ENCODE measurements at regions not wholly inside any gene's neighbourhood (a gene's known extent, or its start where the extent isn't known, plus 50 kb on each side); places are given as distances from the start of the nearest gene placed in this dataset.

DNA sequence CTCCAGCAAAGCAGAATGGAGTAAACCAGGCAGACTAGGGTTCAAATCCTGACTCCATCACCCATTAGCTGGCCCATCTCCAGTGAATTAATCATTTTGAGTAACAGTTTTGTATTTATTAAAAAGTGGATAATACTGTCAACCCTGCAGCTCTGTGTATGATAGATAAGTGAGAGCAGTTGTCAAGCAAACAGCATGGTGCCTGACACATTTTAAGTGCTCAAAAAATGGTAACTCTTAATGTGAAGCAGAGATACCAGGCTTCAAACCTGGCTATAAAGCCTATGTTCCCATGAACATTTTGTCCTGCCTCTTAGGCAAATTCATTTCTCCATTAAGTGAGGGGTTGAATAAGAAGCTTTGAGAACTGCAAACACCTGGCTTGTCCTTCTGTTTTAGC is 409.6 kb downstream of the TBC1D4 start:
- Mint-ChIP-seq H3K4me1 (ENCODE audit: low read depth) (no peaks in the 10 kb centered on the region), H3K27me3 (peaks cover 5% of the 10 kb centered on the region), H3K27ac (no peak overlapping the region), H3K4me3 (no peak overlapping the region), H3K9me3 (no peaks in the 10 kb centered on the region), H3K36me3 (ENCODE audit: low read depth) (no peaks in the 10 kb centered on the region)

DNA sequence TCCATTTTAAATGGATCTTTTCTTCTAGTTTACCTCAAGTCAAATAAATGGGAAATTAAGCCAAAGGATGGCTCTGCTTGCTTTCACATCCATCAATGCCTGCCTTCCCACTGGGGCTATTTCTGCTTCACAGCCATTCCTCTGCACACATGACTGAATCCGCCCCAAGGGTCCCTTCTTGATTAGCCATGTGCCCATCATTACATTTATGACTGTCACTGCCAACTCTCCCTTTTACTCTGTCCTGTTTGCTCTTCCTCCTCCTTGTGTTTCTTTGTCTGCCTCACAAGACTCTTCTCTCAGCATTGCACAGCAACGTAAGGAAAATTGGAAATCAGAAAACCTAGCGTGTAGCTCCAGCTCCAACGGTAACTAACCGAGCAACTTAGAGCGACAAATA is 410.2 kb downstream of the TBC1D4 start:
- Mint-ChIP-seq H3K4me3 (no peak overlapping the region), H3K27me3 (peaks cover 5% of the 10 kb centered on the region), H3K36me3 (ENCODE audit: low read depth) (no peaks in the 10 kb centered on the region), H3K27ac (no peak overlapping the region), H3K9me3 (no peaks in the 10 kb centered on the region), H3K4me1 (ENCODE audit: low read depth) (no peaks in the 10 kb centered on the region)

DNA sequence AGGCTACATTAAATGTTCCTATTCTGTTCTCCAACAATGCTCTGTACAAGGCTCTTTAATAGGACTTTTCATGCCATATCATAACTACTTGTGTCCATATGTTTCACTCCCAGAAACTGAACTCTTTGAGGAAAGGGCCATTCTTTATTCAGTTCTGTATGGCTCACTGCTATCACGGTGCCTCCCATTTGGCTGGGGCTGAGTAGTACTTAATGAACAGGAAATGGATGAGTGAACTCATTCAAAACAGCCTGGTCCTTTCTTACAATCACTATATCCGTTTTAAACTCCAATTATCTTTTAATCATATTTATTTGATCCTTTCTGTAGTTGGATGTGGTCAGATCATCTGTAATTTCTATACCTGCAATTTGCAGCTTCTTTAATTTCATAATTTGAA is 410.6 kb downstream of the TBC1D4 start:
- H3K27me3 Mint-ChIP-seq: peaks cover 4% of the 10 kb centered on the region
- H3K4me1 Mint-ChIP-seq (ENCODE audit: low read depth): no peaks in the 10 kb centered on the region
- H3K36me3 Mint-ChIP-seq (ENCODE audit: low read depth): no peaks in the 10 kb centered on the region
- no peaks in the 10 kb centered on the region for H3K9me3 Mint-ChIP-seq
- H3K27ac Mint-ChIP-seq: no peak overlapping the region
- H3K4me3 Mint-ChIP-seq: no peak overlapping the region

DNA sequence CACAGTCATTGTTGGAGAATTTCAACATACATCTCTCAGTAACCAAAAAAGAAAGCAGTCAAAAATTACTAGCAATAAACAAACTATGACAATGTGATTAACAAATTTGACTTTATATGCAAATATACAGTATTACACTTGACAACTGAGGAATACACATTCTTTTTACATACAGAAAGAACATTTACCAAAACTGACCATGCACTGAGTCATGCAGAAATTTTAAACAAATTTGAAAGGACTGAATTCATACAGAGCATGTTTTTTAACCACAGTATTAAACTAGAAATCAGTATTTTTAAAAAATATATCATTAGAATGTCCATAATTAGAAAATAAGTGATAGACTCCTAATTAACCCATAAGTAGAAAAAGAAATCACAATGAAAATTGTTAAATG is 420.1 kb downstream of the TBC1D4 start:
- Mint-ChIP-seq H3K36me3 (ENCODE audit: low read depth) (no peaks in the 10 kb centered on the region), H3K4me3 (no peak overlapping the region), H3K27ac (no peak overlapping the region), H3K27me3 (no peaks in the 10 kb centered on the region), H3K4me1 (ENCODE audit: low read depth) (no peaks in the 10 kb centered on the region), H3K9me3 (peaks cover 3% of the 10 kb centered on the region)

DNA sequence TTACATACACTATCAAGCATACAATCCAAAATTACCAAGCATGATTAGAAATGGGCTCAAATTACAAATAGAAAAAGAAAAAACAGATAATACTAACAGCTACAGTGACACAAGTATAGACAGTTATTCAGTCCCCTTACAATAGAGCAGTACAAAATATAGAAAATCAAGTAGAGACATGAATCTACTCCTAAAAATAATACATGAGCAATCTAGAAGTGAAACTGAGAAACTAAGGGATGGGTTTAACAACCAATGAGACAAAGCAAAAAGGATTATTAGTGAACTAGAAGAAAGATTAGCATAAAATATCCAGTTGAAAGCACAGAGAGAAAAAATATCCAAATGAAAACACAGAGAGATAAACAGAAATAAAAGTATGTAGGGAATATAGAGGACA is 426.7 kb downstream of the TBC1D4 start:
- Mint-ChIP-seq H3K4me1 (ENCODE audit: low read depth) (no peaks in the 10 kb centered on the region), H3K27me3 (peaks cover 16% of the 10 kb centered on the region), H3K4me3 (no peak overlapping the region), H3K27ac (no peak overlapping the region), H3K36me3 (ENCODE audit: low read depth) (no peaks in the 10 kb centered on the region), H3K9me3 (no peaks in the 10 kb centered on the region)

DNA sequence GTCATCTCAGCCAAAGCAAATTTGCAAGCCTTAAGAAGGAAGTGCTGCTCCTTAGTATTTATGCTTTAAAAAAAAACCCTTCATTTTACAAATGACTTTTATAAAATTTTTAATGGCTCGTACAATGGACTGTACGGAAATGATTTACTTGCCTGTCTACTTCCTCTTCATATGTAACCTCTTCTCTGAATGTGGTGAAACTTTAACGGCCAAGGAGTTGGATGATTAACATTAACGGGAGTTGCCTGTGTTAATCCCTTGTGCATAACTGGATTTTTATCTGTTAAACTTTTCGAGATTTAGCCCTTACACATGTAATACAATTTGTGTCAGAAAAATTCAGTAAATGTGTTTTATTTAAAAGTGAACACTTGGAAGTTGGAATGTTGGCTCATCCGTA is 429.4 kb downstream of the TBC1D4 start:
- Mint-ChIP-seq H3K36me3 (ENCODE audit: low read depth) (no peaks in the 10 kb centered on the region), H3K4me1 (ENCODE audit: low read depth) (no peaks in the 10 kb centered on the region), H3K27me3 (peaks cover 16% of the 10 kb centered on the region), H3K27ac (no peak overlapping the region), H3K9me3 (peaks cover 5% of the 10 kb centered on the region), H3K4me3 (no peak overlapping the region)

DNA sequence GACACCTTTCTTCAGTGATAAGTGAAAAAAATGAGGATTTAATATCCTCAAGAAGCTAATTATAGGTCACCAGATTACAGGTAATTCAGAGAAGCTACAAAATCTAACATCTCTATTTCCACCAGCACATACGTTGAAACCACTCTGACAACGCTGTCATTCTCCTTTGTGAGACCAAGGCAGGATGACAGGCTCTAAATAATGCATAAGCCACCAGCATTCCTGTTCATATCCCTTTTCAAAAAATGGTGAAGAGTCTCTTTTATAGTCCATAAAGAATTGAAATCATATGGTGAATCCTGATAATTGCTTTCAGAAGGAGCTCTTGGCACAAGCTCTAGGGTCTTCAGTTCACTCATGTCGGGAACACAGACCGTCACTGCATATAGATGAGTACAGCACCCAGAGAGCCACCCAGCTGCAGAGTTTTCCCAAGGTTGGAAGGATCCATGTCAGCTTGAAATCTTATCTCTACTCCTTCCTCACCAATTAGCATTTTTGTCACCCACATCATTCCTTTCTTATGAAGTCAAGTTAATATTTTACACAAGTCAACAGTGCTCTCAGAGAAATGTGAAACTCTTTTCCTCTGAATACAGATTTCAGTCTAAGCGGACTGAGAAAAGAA is 431.4 kb downstream of the TBC1D4 start:
- H3K27me3 Mint-ChIP-seq: peaks cover 10% of the 10 kb centered on the region

DNA sequence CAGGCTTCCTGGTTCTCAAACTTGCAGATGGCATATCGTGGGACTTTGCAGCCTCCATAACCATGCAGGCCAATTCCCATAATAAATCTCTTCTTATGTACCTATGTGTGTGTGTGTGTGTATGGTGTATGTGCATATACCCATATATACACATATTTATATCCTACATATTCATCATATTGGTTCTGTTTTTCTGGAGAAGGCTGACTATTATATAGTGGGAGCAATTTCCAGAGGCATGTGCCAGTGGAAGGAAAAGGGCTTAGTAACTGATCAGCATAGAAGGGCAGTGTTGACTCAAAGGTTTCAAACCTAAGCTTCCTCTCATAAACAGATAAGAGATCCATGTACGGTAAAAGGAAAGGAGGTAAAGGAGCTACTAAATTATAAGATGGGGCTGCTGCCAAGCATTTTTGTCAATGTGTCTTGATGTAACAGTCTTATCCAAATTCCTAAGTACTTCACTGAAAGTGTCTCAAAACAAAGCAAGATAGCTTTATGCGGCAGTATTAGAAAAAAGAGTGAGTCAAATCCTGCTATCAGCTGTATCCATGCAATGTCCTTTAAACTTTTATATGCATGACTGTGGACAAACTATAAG is 432.1 kb downstream of the TBC1D4 start:
- Mint-ChIP-seq H3K27ac (no peak overlapping the region), H3K4me3 (no peak overlapping the region), H3K9me3 (peaks cover 5% of the 10 kb centered on the region), H3K4me1 (ENCODE audit: low read depth) (no peaks in the 10 kb centered on the region), H3K36me3 (ENCODE audit: low read depth) (no peaks in the 10 kb centered on the region), H3K27me3 (peaks cover 10% of the 10 kb centered on the region)

More for the DNA sequence above, 431.4 kb downstream of the TBC1D4 start:
- Mint-ChIP-seq H3K4me3 (no peak overlapping the region), H3K36me3 (ENCODE audit: low read depth) (no peaks in the 10 kb centered on the region), H3K9me3 (peaks cover 5% of the 10 kb centered on the region), H3K4me1 (ENCODE audit: low read depth) (no peaks in the 10 kb centered on the region), H3K27ac (no peak overlapping the region)

DNA sequence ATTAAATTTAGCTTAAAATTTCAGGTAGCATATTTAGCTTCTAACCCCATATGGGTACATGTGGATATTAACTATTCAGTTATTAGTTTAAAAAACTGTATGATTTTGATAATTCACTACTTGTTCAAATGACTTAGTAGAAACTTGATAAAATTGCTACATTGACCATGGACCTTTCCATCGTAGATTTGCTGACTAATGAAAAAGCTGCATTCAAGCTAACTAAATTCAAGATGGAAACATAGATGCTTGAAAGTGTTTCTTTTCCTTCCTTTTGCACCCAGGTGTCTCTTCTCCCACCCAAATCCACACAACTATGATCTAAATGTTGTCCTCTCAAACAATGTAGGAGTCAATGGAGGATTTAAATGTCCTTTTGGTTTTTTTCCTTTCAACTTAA is 439.2 kb downstream of the TBC1D4 start:
- H3K36me3 Mint-ChIP-seq (ENCODE audit: low read depth): no peaks in the 10 kb centered on the region
- H3K4me1 Mint-ChIP-seq (ENCODE audit: low read depth): no peaks in the 10 kb centered on the region
- no peak overlapping the region for H3K4me3 Mint-ChIP-seq
- H3K27me3 Mint-ChIP-seq: no peaks in the 10 kb centered on the region
- no peak overlapping the region for H3K27ac Mint-ChIP-seq
- H3K9me3 Mint-ChIP-seq: no peaks in the 10 kb centered on the region

DNA sequence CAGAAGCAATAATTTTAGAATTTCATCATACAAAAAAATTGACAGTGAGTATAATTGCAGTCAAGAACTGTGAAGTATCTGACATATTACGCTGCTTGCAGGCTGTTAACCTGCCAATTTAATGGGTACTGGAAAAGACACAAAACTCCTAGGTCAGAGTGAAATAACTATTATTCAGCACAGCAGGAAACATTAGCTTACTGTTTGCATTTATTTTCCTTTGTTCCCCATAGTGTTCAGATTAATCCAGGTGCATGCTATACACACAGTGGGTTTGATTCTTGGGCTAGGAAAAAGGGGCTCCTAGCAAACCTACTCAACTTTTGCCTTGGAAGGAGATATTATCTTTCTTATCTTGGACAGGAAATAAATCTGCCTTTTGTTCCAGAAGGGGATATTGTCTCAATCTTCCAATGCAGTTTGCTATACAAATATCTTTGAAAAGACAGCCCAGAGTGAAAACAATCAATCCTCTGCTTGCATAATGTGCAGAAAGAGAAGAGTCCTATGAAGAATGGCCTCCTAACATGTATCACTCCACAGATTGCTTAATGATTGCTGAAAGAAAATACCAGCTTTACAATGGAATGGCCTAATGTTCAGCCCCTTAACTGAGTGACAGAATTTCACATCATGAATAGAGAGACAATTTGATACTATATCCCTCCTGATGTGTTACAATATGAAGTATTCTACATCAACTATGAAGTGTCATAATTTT is 443.4 kb downstream of the TBC1D4 start:
- Mint-ChIP-seq H3K27ac (no peak overlapping the region), H3K9me3 (peaks cover 5% of the 10 kb centered on the region), H3K4me3 (no peak overlapping the region), H3K27me3 (no peaks in the 10 kb centered on the region), H3K4me1 (ENCODE audit: low read depth) (no peaks in the 10 kb centered on the region), H3K36me3 (ENCODE audit: low read depth) (no peaks in the 10 kb centered on the region)

DNA sequence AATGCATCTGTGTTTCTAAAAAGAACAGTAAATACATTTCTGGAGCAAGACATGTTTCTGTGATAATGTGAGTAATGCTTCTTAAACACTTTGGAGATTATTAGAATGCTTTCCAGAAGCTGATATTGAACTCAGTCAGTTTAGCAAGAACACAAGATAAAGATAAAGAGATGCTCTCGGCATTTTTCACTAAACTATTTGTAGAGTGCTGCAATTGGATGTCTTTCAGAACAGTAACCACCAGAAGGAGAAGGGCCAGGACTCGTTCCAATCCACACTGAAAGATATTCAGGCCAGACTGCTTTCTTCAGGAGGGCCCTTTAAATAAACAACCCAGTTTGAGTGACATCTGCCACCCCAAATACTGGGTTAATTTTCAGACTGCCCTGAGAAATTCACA is 456.0 kb downstream of the TBC1D4 start:
- Mint-ChIP-seq H3K9me3 (no peaks in the 10 kb centered on the region), H3K27ac (no peak overlapping the region), H3K4me3 (no peak overlapping the region), H3K27me3 (no peaks in the 10 kb centered on the region), H3K36me3 (ENCODE audit: low read depth) (no peaks in the 10 kb centered on the region), H3K4me1 (ENCODE audit: low read depth) (no peaks in the 10 kb centered on the region)

DNA sequence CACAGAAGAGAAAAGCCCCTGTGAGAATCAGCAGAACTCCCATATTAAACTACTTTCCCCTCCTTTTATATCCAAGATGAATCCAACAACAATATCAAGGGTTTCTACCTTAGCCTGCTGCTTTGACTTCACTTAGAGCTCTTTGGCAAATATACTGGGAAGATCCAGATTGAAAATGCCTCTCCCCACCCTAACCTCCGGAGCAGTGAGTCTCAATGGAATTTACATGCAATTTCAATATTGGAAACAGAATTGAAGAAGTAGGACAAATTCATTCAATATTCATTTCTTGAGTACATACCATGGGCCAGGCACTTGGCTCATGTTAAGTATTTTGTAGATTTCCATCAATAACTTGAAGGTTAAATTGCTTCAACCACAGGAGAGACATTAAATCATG is 457.4 kb downstream of the TBC1D4 start:
- H3K9me3 Mint-ChIP-seq: no peaks in the 10 kb centered on the region
- H3K27ac Mint-ChIP-seq: no peak overlapping the region
- no peaks in the 10 kb centered on the region for H3K27me3 Mint-ChIP-seq
- H3K4me3 Mint-ChIP-seq: no peak overlapping the region
- H3K4me1 Mint-ChIP-seq (ENCODE audit: low read depth): no peaks in the 10 kb centered on the region
- H3K36me3 Mint-ChIP-seq (ENCODE audit: low read depth): no peaks in the 10 kb centered on the region

DNA sequence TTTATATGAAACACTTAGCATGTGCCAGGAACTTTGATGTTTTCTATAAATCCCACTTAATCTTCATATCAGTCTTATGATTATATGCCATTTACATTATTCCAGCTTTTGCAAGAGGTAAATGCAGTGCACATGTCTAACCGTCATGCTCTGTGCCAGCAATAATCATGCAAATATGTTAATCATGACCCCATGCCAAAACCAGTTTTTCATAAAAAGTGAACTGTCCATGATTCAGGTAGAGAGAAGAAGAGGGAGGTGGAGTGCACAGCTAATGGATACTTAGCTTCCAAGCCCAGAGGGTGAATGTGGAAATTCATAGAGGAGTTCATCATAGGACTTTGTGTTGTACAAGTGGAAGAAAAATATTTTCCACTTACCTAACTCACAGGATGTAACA is 458.4 kb downstream of the TBC1D4 start:
- no peak overlapping the region for H3K27ac Mint-ChIP-seq
- no peaks in the 10 kb centered on the region for H3K9me3 Mint-ChIP-seq
- H3K4me3 Mint-ChIP-seq: no peak overlapping the region
- H3K4me1 Mint-ChIP-seq (ENCODE audit: low read depth): no peaks in the 10 kb centered on the region
- no peaks in the 10 kb centered on the region for H3K36me3 Mint-ChIP-seq (ENCODE audit: low read depth)
- no peaks in the 10 kb centered on the region for H3K27me3 Mint-ChIP-seq

DNA sequence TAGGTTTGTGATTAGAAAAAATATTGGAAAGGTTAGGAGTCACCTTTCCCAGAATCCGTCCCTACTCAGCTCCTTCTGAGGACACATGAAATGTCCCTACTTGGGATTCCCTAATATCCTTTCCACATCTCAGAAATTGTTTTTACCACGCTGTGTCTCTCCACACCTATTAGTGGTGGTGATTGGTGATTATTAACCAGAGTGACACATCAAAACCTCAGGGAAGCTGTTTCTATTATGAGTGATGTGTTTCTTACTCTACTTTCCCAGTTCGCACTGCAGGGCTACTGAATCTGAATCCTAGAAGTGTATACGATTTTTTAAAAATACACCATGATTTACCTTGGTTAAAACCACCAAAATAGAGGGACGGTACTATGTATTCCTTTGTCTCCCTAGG is 460.8 kb downstream of the TBC1D4 start:
- Mint-ChIP-seq H3K4me3 (no peak overlapping the region), H3K27me3 (no peaks in the 10 kb centered on the region), H3K4me1 (ENCODE audit: low read depth) (no peaks in the 10 kb centered on the region), H3K9me3 (no peaks in the 10 kb centered on the region), H3K36me3 (ENCODE audit: low read depth) (no peaks in the 10 kb centered on the region), H3K27ac (no peak overlapping the region)

DNA sequence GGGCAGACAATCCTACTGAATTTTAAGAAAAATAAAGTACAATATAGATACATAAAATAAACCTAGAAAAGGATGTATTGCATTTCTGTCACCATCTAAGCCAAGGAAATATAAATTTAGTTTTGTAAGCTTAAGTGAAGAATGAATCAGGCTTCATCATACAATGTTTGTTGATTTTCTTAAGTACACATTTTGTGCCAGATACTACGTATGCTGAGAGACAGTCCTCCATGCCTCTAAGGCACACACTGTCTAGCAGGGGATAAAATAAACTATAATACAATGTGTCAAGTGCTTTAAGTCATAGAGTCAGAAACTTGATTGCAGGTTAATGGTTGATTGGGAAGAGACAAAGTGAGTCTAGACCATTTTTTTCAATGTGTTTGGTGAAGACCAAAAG is 465.7 kb downstream of the TBC1D4 start:
- Mint-ChIP-seq H3K36me3 (ENCODE audit: low read depth) (no peaks in the 10 kb centered on the region), H3K4me1 (ENCODE audit: low read depth) (no peaks in the 10 kb centered on the region), H3K4me3 (no peak overlapping the region), H3K27ac (no peak overlapping the region), H3K27me3 (peaks cover 4% of the 10 kb centered on the region), H3K9me3 (no peaks in the 10 kb centered on the region)

DNA sequence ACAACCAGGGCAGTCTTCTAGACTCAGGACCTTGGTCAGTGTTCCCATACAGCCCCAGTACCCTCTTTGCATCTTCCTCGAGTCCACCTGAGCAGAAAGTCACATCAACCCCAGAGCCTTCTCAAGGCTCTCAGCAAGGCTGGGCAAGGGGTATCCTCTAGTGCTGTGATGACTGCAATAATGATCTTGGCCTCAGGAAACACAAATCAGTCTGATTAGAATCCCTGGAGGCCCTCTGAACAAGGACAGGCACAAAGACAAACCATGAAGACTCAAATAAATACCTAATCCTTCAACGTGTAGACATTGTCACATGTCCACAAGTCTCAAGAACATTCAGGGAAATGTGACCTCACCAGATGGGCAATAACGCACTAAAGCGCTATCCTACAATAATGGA is 468.2 kb downstream of the TBC1D4 start:
- Mint-ChIP-seq H3K4me1 (ENCODE audit: low read depth) (no peaks in the 10 kb centered on the region), H3K27ac (no peak overlapping the region), H3K9me3 (no peaks in the 10 kb centered on the region), H3K27me3 (peaks cover 4% of the 10 kb centered on the region), H3K36me3 (ENCODE audit: low read depth) (no peaks in the 10 kb centered on the region), H3K4me3 (no peak overlapping the region)
